Peyer's patch (tissue), 4 donors: ENCODE measurements at regions not wholly inside any gene's neighbourhood (a gene's known extent, or its start where the extent isn't known, plus 50 kb on each side); places are given as distances from the start of the nearest gene placed in this dataset.

Experiments used
- POLR2A ChIP-seq, 2 donors: fragments of 450-650 bp; IDR thresholded peaks; one replicate each; pipeline ENCODE4 v1.5.1; 2017; ENCODE audit warnings: antibody characterized with exemption in 2 of 2, mild to moderate bottlenecking in 2 of 2, moderate library complexity in 2 of 2
- TF ChIP-seq, protein P1 (sequence below), 6 experiments: fragments of 450-650 bp in 4 of 6; fragments of 200-600 bp in 2 of 6; sonication (generic) in 1 of 6; IDR thresholded peaks; one replicate each; pipeline ENCODE4 v1.5.1; 2017 to 2019; ENCODE audit warnings: antibody characterized with exemption in 6 of 6, mild to moderate bottlenecking in 3 of 6, moderate library complexity in 1 of 6

GRCh38 chr7:109437957-109438356, 868.3 kb downstream of the DNAJB9 start:
- TF ChIP-seq POLR2A (IDR thresholded peaks at IDR 0.05): no peak
- TF ChIP-seq, protein P1, sequence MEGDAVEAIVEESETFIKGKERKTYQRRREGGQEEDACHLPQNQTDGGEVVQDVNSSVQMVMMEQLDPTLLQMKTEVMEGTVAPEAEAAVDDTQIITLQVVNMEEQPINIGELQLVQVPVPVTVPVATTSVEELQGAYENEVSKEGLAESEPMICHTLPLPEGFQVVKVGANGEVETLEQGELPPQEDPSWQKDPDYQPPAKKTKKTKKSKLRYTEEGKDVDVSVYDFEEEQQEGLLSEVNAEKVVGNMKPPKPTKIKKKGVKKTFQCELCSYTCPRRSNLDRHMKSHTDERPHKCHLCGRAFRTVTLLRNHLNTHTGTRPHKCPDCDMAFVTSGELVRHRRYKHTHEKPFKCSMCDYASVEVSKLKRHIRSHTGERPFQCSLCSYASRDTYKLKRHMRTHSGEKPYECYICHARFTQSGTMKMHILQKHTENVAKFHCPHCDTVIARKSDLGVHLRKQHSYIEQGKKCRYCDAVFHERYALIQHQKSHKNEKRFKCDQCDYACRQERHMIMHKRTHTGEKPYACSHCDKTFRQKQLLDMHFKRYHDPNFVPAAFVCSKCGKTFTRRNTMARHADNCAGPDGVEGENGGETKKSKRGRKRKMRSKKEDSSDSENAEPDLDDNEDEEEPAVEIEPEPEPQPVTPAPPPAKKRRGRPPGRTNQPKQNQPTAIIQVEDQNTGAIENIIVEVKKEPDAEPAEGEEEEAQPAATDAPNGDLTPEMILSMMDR (IDR thresholded peaks at IDR 0.05): no peak
